Fibroblast of skin of left quadriceps (primary cell): ENCODE measurements at regions not wholly inside any gene's neighbourhood (a gene's known extent, or its start where the extent isn't known, plus 50 kb on each side); places are given as distances from the start of the nearest gene placed in this dataset.

Experiments used
- DNase-seq, 2 experiments: peaks; one replicate each; pipeline ENCODE4 v3.0.0-alpha.2; 2013; ENCODE audit warnings: low read depth in 2 of 2

- no peak for DNase-seq
Observed at GRCh38 chr2:120455390-120455789, 109.5 kb downstream of the INHBB start.

GRCh38 chr2:120456867-120457266 is 110.9 kb downstream of the INHBB start:
- DNase-seq = no peak

- DNase-seq = no peak
Observed at GRCh38 chr2:120460511-120460910, 114.6 kb downstream of the INHBB start.

- DNase-seq = no peak
Observed at GRCh38 chr2:120461092-120461491, 115.2 kb downstream of the INHBB start.

GRCh38 chr2:120461546-120462537 is 115.9 kb downstream of the INHBB start:
- no peak for DNase-seq

GRCh38 chr2:120463527-120463926 is 117.6 kb downstream of the INHBB start:
- DNase-seq = no peak

GRCh38 chr2:120463996-120464395 is 118.1 kb downstream of the INHBB start:
- DNase-seq = no peak

- no peak for DNase-seq
Observed at GRCh38 chr2:120464448-120464931, 118.6 kb downstream of the INHBB start.

- no peak for DNase-seq
Observed at GRCh38 chr2:120465012-120465700, 119.2 kb downstream of the INHBB start.

- no peak for DNase-seq
Observed at GRCh38 chr2:120465701-120465988, 119.7 kb downstream of the INHBB start.

GRCh38 chr2:120465989-120466703 is 120.2 kb downstream of the INHBB start:
- DNase-seq = no peak

- DNase-seq = no peak
Observed at GRCh38 chr2:120466704-120467054, 120.7 kb downstream of the INHBB start.

GRCh38 chr2:120468136-120468535 is 122.2 kb downstream of the INHBB start:
- no peak for DNase-seq

GRCh38 chr2:120469426-120469825 is 123.5 kb downstream of the INHBB start:
- DNase-seq = no peak

GRCh38 chr2:120470041-120470965 is 124.4 kb downstream of the INHBB start:
- peak; percentile 92 to 93 for DNase-seq

GRCh38 chr2:120471166-120471565 is 125.2 kb downstream of the INHBB start:
- DNase-seq = no peak

GRCh38 chr2:120472031-120472430 is 126.1 kb downstream of the INHBB start:
- DNase-seq = no peak

- no peak for DNase-seq
Observed at GRCh38 chr2:120472891-120473309, 127.0 kb downstream of the INHBB start.

GRCh38 chr2:120473522-120474271 is 127.8 kb downstream of the INHBB start:
- DNase-seq = no peak

GRCh38 chr2:120474486-120474885 is 128.6 kb downstream of the INHBB start:
- DNase-seq = no peak
